ENCODE measurements at regions not wholly inside any gene's neighbourhood (a gene's known extent, or its start where the extent isn't known, plus 50 kb on each side); places are given as distances from the start of the nearest gene placed in this dataset.
"Not testable (repeated sequence)": the region's sequence is repeated elsewhere in the genome, so short reads cannot be mapped to it uniquely, and the experiment has no call there.

- H3K4me3 Mint-ChIP-seq: no peak overlapping the region
- no peaks in the 10 kb centered on the region for H3K4me1 Mint-ChIP-seq (ENCODE audit: low read depth)
- H3K27ac Mint-ChIP-seq: no peak overlapping the region
- no peaks in the 10 kb centered on the region for H3K36me3 Mint-ChIP-seq
- H3K27me3 Mint-ChIP-seq: peaks cover 3% of the 10 kb centered on the region
- H3K9me3 Mint-ChIP-seq (ENCODE audit: low read depth): no peaks in the 10 kb centered on the region
Observed at GRCh38 chr10:43997330-43997729, 348.6 kb upstream of the ZNF32 start.

GRCh38 chr10:43994539-43994938 is 345.9 kb upstream of the ZNF32 start:
- Mint-ChIP-seq H3K27me3 (peaks cover 3% of the 10 kb centered on the region), H3K4me3 (no peak overlapping the region), H3K27ac (no peak overlapping the region), H3K4me1 (ENCODE audit: low read depth) (no peaks in the 10 kb centered on the region), H3K36me3 (no peaks in the 10 kb centered on the region), H3K9me3 (ENCODE audit: low read depth) (no peaks in the 10 kb centered on the region)

GRCh38 chr10:43992816-43993215 is 344.1 kb upstream of the ZNF32 start:
- H3K4me1 Mint-ChIP-seq (ENCODE audit: low read depth); H3K9me3 Mint-ChIP-seq (ENCODE audit: low read depth); H3K4me3 Mint-ChIP-seq; H3K36me3 Mint-ChIP-seq; H3K27me3 Mint-ChIP-seq; H3K27ac Mint-ChIP-seq: not testable (repeated sequence)

GRCh38 chr10:43986374-43986773 is 337.7 kb upstream of the ZNF32 start:
- Mint-ChIP-seq H3K4me3 (no peak overlapping the region), H3K27me3 (no peaks in the 10 kb centered on the region), H3K4me1 (ENCODE audit: low read depth) (peaks cover 4% of the 10 kb centered on the region), H3K27ac (no peak overlapping the region), H3K36me3 (no peaks in the 10 kb centered on the region), H3K9me3 (ENCODE audit: low read depth) (no peaks in the 10 kb centered on the region)

GRCh38 chr10:43985941-43986340 is 337.3 kb upstream of the ZNF32 start:
- Mint-ChIP-seq H3K27me3 (no peaks in the 10 kb centered on the region), H3K27ac (no peak overlapping the region), H3K4me1 (ENCODE audit: low read depth) (peaks cover 4% of the 10 kb centered on the region), H3K36me3 (no peaks in the 10 kb centered on the region), H3K4me3 (no peak overlapping the region), H3K9me3 (ENCODE audit: low read depth) (no peaks in the 10 kb centered on the region)

GRCh38 chr10:43983856-43984271 is 335.2 kb upstream of the ZNF32 start:
- H3K27me3 Mint-ChIP-seq: no peaks in the 10 kb centered on the region
- H3K4me3 Mint-ChIP-seq: no peak overlapping the region
- peaks cover 12% of the 10 kb centered on the region for H3K4me1 Mint-ChIP-seq (ENCODE audit: low read depth)
- H3K27ac Mint-ChIP-seq: no peak overlapping the region
- H3K36me3 Mint-ChIP-seq: no peaks in the 10 kb centered on the region
- no peaks in the 10 kb centered on the region for H3K9me3 Mint-ChIP-seq (ENCODE audit: low read depth)

- no peak overlapping the region for H3K27ac Mint-ChIP-seq
- H3K4me3 Mint-ChIP-seq: no peak overlapping the region
- H3K4me1 Mint-ChIP-seq (ENCODE audit: low read depth): peaks cover 12% of the 10 kb centered on the region
- no peaks in the 10 kb centered on the region for H3K36me3 Mint-ChIP-seq
- H3K9me3 Mint-ChIP-seq (ENCODE audit: low read depth): no peaks in the 10 kb centered on the region
- H3K27me3 Mint-ChIP-seq: no peaks in the 10 kb centered on the region
Observed at GRCh38 chr10:43983405-43983804, 334.7 kb upstream of the ZNF32 start.

GRCh38 chr10:43982250-43982649 is 333.6 kb upstream of the ZNF32 start:
- no peaks in the 10 kb centered on the region for H3K36me3 Mint-ChIP-seq

GRCh38 chr10:43981696-43982095 is 333.0 kb upstream of the ZNF32 start:
- Mint-ChIP-seq H3K27me3 (no peaks in the 10 kb centered on the region), H3K4me3 (no peak overlapping the region), H3K4me1 (ENCODE audit: low read depth) (peaks cover 12% of the 10 kb centered on the region), H3K27ac (no peak overlapping the region), H3K36me3 (no peaks in the 10 kb centered on the region), H3K9me3 (ENCODE audit: low read depth) (no peaks in the 10 kb centered on the region)

More at GRCh38 chr10:43982250-43982649, 333.6 kb upstream of the ZNF32 start:
- Mint-ChIP-seq H3K9me3 (ENCODE audit: low read depth) (no peaks in the 10 kb centered on the region), H3K4me3 (no peak overlapping the region), H3K27me3 (no peaks in the 10 kb centered on the region), H3K4me1 (ENCODE audit: low read depth) (peaks cover 12% of the 10 kb centered on the region), H3K27ac (no peak overlapping the region)

GRCh38 chr10:43981232-43981631 is 332.6 kb upstream of the ZNF32 start:
- Mint-ChIP-seq H3K27me3 (no peaks in the 10 kb centered on the region), H3K27ac (no peak overlapping the region), H3K9me3 (ENCODE audit: low read depth) (no peaks in the 10 kb centered on the region), H3K4me1 (ENCODE audit: low read depth) (peaks cover 12% of the 10 kb centered on the region), H3K36me3 (no peaks in the 10 kb centered on the region), H3K4me3 (no peak overlapping the region)

GRCh38 chr10:43980715-43981114 is 332.0 kb upstream of the ZNF32 start:
- Mint-ChIP-seq H3K27me3 (no peaks in the 10 kb centered on the region), H3K27ac (no peak overlapping the region), H3K4me1 (ENCODE audit: low read depth) (peaks cover 12% of the 10 kb centered on the region), H3K36me3 (no peaks in the 10 kb centered on the region), H3K9me3 (ENCODE audit: low read depth) (no peaks in the 10 kb centered on the region), H3K4me3 (no peak overlapping the region)

GRCh38 chr10:43980313-43980712 is 331.6 kb upstream of the ZNF32 start:
- no peaks in the 10 kb centered on the region for H3K36me3 Mint-ChIP-seq
- H3K4me3 Mint-ChIP-seq: no peak overlapping the region
- no peaks in the 10 kb centered on the region for H3K9me3 Mint-ChIP-seq (ENCODE audit: low read depth)
- no peaks in the 10 kb centered on the region for H3K27me3 Mint-ChIP-seq
- H3K27ac Mint-ChIP-seq: no peak overlapping the region
- H3K4me1 Mint-ChIP-seq (ENCODE audit: low read depth): peaks cover 12% of the 10 kb centered on the region

GRCh38 chr10:43979551-43979950 is 330.9 kb upstream of the ZNF32 start:
- Mint-ChIP-seq H3K4me3 (no peak overlapping the region), H3K27me3 (no peaks in the 10 kb centered on the region), H3K27ac (no peak overlapping the region), H3K4me1 (ENCODE audit: low read depth) (peaks cover 12% of the 10 kb centered on the region), H3K9me3 (ENCODE audit: low read depth) (no peaks in the 10 kb centered on the region), H3K36me3 (no peaks in the 10 kb centered on the region)

- Mint-ChIP-seq H3K27me3 (no peaks in the 10 kb centered on the region), H3K36me3 (no peaks in the 10 kb centered on the region), H3K4me1 (ENCODE audit: low read depth) (peaks cover 12% of the 10 kb centered on the region), H3K9me3 (ENCODE audit: low read depth) (no peaks in the 10 kb centered on the region), H3K27ac (no peak overlapping the region), H3K4me3 (no peak overlapping the region)
Observed at GRCh38 chr10:43978936-43979335, 330.3 kb upstream of the ZNF32 start.

- Mint-ChIP-seq H3K9me3 (ENCODE audit: low read depth) (no peaks in the 10 kb centered on the region), H3K4me1 (ENCODE audit: low read depth) (peaks cover 12% of the 10 kb centered on the region), H3K4me3 (no peak overlapping the region), H3K36me3 (no peaks in the 10 kb centered on the region), H3K27ac (no peak overlapping the region), H3K27me3 (no peaks in the 10 kb centered on the region)
Observed at GRCh38 chr10:43978091-43978490, 329.4 kb upstream of the ZNF32 start.

- Mint-ChIP-seq H3K4me1 (ENCODE audit: low read depth) (peaks cover 8% of the 10 kb centered on the region), H3K27me3 (no peaks in the 10 kb centered on the region), H3K9me3 (ENCODE audit: low read depth) (no peaks in the 10 kb centered on the region), H3K27ac (no peak overlapping the region), H3K36me3 (no peaks in the 10 kb centered on the region), H3K4me3 (no peak overlapping the region)
Observed at GRCh38 chr10:43976292-43976691, 327.6 kb upstream of the ZNF32 start.

GRCh38 chr10:43973801-43974200 is 325.1 kb upstream of the ZNF32 start:
- H3K4me1 Mint-ChIP-seq (ENCODE audit: low read depth): no peaks in the 10 kb centered on the region
- no peaks in the 10 kb centered on the region for H3K36me3 Mint-ChIP-seq
- H3K27me3 Mint-ChIP-seq: no peaks in the 10 kb centered on the region
- H3K9me3 Mint-ChIP-seq (ENCODE audit: low read depth): no peaks in the 10 kb centered on the region
- no peak overlapping the region for H3K4me3 Mint-ChIP-seq
- no peak overlapping the region for H3K27ac Mint-ChIP-seq

Data from activated naive CD8-positive, alpha-beta T cell (primary cell).